ENCODE measurements at regions not wholly inside any gene's neighbourhood (a gene's known extent, or its start where the extent isn't known, plus 50 kb on each side); places are given as distances from the start of the nearest gene placed in this dataset.

DNA sequence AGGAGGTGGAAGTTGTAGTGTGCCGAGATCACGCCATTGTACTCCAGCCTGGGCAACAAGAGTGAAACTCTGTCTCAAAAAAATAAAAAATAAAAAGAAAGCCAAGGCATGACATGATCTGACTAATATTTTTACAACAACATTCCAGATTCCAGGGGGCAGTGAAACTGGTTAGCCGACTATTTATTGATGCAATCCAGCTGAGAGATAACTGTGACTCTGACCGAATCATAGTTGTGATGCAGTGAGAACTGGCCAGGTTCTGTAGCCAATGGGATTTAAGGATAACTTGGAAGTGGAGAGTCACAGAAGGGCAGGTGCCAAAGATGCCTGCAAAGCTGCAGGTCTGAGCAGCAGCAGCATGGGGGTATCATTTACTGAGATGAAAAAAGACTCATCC is 82.9 kb upstream of the TSHZ2 start:
- DNase-seq (no peak), ATAC-seq (ENCODE audit: low read depth) (no peak)
- H3K23ac ChIP-seq (ENCODE audit: low read depth, low read length) = no peak overlapping the region
- no peak overlapping the region for H4K91ac ChIP-seq (ENCODE audit: insufficient read depth, low read depth, low read length)
- no peak overlapping the region for H3K4me3 ChIP-seq (ENCODE audit: insufficient read depth, low read depth, low read length)
- H2AK9ac ChIP-seq (replicated peaks; ENCODE audit: low read depth, low read length, poor library complexity) = no peak overlapping the region
- 0% methylated on average over 1 of the region's 4 CpGs; no CpG with 5 or more reads in 1 of the 2 experiments for WGBS, 2 experiments (ENCODE audit: extremely low coverage in 2 of 2, insufficient read length in 1 of 2)
- H3K4ac ChIP-seq (ENCODE audit: low read depth, low read length) = no peak overlapping the region
- H3K9me3 ChIP-seq (ENCODE audit: control insufficient read depth, insufficient read depth, low read length) = no peaks in the 10 kb centered on the region
- dilution Hi-C loops (cut with HindIII; ENCODE audit: low sequenced_read_pairs, unreplicated experiment) = no loop called here
- H3K9me1 ChIP-seq (ENCODE audit: insufficient read depth, low read length) = no peaks in the 10 kb centered on the region
- H2AFZ ChIP-seq (replicated peaks; ENCODE audit: low read length, poor library complexity) = no peak overlapping the region
- H4K5ac ChIP-seq (ENCODE audit: low read depth, low read length) = no peak overlapping the region
- no peak overlapping the region for H4K8ac ChIP-seq (ENCODE audit: low read depth in 2 of 2, low read length in 2 of 2)
- no peak overlapping the region for H2BK120ac ChIP-seq (ENCODE audit: low read depth, low read length)
- H3K18ac ChIP-seq (ENCODE audit: low read depth, low read length) = no peak overlapping the region
- ChIA-PET POLR2A (ENCODE audit: unreplicated experiment) (no interaction called here), CTCF (no interaction called here)
- H2BK20ac ChIP-seq (ENCODE audit: low read depth, low read length) = no peak overlapping the region
- H3K9ac ChIP-seq (ENCODE audit: low read depth, low read length) = no peak overlapping the region
- H2AK5ac ChIP-seq (ENCODE audit: low read depth, low read length) = no peak overlapping the region
- no peak overlapping the region for H2BK15ac ChIP-seq (ENCODE audit: low read depth, low read length)
- no peak overlapping the region for H3K56ac ChIP-seq (ENCODE audit: extremely low read depth, insufficient read depth, low read length)
- H3K4me2 ChIP-seq (ENCODE audit: low read depth, low read length) = no peak overlapping the region
- H3K79me1 ChIP-seq (ENCODE audit: low read depth in 1 of 2, low read length in 2 of 2) = no peaks in the 10 kb centered on the region
- H3K27ac ChIP-seq (ENCODE audit: insufficient read depth, low read length) = no peak overlapping the region
- no peak for TF ChIP-seq RFX5 (IDR thresholded peaks at IDR 0.05; ENCODE audit: low read depth, low read length)
- TF ChIP-seq CHD1 (IDR thresholded peaks at IDR 0.05; ENCODE audit: low read depth, low read length) = no peak
- TF ChIP-seq MAZ (IDR thresholded peaks at IDR 0.05; ENCODE audit: borderline replicate concordance, low read depth, low read length) = no peak
- no peak for TF ChIP-seq NFE2L2 (IDR thresholded peaks at IDR 0.05; ENCODE audit: low read depth, low read length)
- TF ChIP-seq RAD21 (IDR thresholded peaks at IDR 0.05; ENCODE audit: low read length) = no peak
- TF ChIP-seq SMC3 (IDR thresholded peaks at IDR 0.05; ENCODE audit: low read depth, low read length) = no peak
- TF ChIP-seq, protein P1, sequence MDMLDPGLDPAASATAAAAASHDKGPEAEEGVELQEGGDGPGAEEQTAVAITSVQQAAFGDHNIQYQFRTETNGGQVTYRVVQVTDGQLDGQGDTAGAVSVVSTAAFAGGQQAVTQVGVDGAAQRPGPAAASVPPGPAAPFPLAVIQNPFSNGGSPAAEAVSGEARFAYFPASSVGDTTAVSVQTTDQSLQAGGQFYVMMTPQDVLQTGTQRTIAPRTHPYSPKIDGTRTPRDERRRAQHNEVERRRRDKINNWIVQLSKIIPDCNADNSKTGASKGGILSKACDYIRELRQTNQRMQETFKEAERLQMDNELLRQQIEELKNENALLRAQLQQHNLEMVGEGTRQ (IDR thresholded peaks at IDR 0.05; ENCODE audit: low read depth, low read length) = no peak
- TF ChIP-seq POLR2A (IDR thresholded peaks at IDR 0.05; ENCODE audit: low read depth, low read length) = no peak
- in situ Hi-C loops (cut with MboI; ENCODE audit: low sequenced_read_pairs) = no loop called here
- no peaks in the 10 kb centered on the region for H3K4me1 ChIP-seq (ENCODE audit: control insufficient read depth, insufficient read depth, low read length)
- no peaks in the 10 kb centered on the region for H3K27me3 ChIP-seq (ENCODE audit: control insufficient read depth, insufficient read depth, low read length)
- H2BK5ac ChIP-seq (ENCODE audit: low read depth, low read length, poor library complexity, severe bottlenecking) = no peak overlapping the region
- intact Hi-C loops (cut with micrococcal nuclease) = no loop called here
- BruUV-seq (replicated peaks) = no TSS peak
- H3K36me3 ChIP-seq (ENCODE audit: control insufficient read depth, insufficient read depth, low read length) = no peaks in the 10 kb centered on the region
- H3K14ac ChIP-seq (replicated peaks; ENCODE audit: low read depth, low read length) = no peak overlapping the region
- H4K20me1 ChIP-seq (ENCODE audit: insufficient read depth, low read length) = no peaks in the 10 kb centered on the region

Measured in IMR-90 (cell line).